ENCODE measurements at regions not wholly inside any gene's neighbourhood (a gene's known extent, or its start where the extent isn't known, plus 50 kb on each side); places are given as distances from the start of the nearest gene placed in this dataset.

GRCh38 chr6:76533661-76534060 lies 461.2 kb upstream of the IMPG1 start:
- Histone ChIP-seq H3K9ac (ENCODE audit: low read depth in 1 of 2, low read length in 2 of 2) (no peak overlapping the region), H3K4me3 (ENCODE audit: low read depth in 1 of 3, low read length in 3 of 3) (no peak overlapping the region), H3K27me3 (ENCODE audit: control insufficient read depth in 4 of 4, insufficient read depth in 4 of 4, low read length in 3 of 4) (no peaks in the 10 kb centered on the region), H3K9me3 (ENCODE audit: control insufficient read depth in 4 of 4, low read length in 3 of 4) (peaks cover 0 to 2% (median 1%) of the 10 kb centered on the region in 4 donors), H3K27ac (ENCODE audit: low read depth in 1 of 2, low read length in 2 of 2) (no peak overlapping the region), H3K36me3 (ENCODE audit: control insufficient read depth in 4 of 4, insufficient read depth in 3 of 4, low read depth in 1 of 4, low read length in 3 of 4) (no peaks in the 10 kb centered on the region), H3K4me1 (ENCODE audit: control insufficient read depth in 4 of 4, insufficient read depth in 4 of 4, low read length in 3 of 4) (no peaks in the 10 kb centered on the region)
- no peak for TF ChIP-seq TAF1 (conservative IDR thresholded peaks at IDR 0.05)
- no peak for TF ChIP-seq YY1 (IDR thresholded peaks at IDR 0.05)
- TF ChIP-seq MAX (IDR thresholded peaks at IDR 0.05): no peak
- TF ChIP-seq HNF4A (conservative IDR thresholded peaks at IDR 0.05): no peak
- TF ChIP-seq, protein P1, sequence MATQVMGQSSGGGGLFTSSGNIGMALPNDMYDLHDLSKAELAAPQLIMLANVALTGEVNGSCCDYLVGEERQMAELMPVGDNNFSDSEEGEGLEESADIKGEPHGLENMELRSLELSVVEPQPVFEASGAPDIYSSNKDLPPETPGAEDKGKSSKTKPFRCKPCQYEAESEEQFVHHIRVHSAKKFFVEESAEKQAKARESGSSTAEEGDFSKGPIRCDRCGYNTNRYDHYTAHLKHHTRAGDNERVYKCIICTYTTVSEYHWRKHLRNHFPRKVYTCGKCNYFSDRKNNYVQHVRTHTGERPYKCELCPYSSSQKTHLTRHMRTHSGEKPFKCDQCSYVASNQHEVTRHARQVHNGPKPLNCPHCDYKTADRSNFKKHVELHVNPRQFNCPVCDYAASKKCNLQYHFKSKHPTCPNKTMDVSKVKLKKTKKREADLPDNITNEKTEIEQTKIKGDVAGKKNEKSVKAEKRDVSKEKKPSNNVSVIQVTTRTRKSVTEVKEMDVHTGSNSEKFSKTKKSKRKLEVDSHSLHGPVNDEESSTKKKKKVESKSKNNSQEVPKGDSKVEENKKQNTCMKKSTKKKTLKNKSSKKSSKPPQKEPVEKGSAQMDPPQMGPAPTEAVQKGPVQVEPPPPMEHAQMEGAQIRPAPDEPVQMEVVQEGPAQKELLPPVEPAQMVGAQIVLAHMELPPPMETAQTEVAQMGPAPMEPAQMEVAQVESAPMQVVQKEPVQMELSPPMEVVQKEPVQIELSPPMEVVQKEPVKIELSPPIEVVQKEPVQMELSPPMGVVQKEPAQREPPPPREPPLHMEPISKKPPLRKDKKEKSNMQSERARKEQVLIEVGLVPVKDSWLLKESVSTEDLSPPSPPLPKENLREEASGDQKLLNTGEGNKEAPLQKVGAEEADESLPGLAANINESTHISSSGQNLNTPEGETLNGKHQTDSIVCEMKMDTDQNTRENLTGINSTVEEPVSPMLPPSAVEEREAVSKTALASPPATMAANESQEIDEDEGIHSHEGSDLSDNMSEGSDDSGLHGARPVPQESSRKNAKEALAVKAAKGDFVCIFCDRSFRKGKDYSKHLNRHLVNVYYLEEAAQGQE (IDR thresholded peaks at IDR 0.05): no peak
- no peak for TF ChIP-seq JUND (IDR thresholded peaks at IDR 0.05)
- no peak for TF ChIP-seq HNF4G (IDR thresholded peaks at IDR 0.05)
- no peak for TF ChIP-seq GABPA (IDR thresholded peaks at IDR 0.05 in 1 of 2, conservative IDR thresholded peaks at IDR 0.05 in 1 of 2)
- TF ChIP-seq NR2F2 (IDR thresholded peaks at IDR 0.05): no peak
- TF ChIP-seq EGR1 (IDR thresholded peaks at IDR 0.05; ENCODE audit: low read depth in 2 of 2): no peak
- TF ChIP-seq RAD21 (IDR thresholded peaks at IDR 0.05): no peak
- TF ChIP-seq, protein P2, sequence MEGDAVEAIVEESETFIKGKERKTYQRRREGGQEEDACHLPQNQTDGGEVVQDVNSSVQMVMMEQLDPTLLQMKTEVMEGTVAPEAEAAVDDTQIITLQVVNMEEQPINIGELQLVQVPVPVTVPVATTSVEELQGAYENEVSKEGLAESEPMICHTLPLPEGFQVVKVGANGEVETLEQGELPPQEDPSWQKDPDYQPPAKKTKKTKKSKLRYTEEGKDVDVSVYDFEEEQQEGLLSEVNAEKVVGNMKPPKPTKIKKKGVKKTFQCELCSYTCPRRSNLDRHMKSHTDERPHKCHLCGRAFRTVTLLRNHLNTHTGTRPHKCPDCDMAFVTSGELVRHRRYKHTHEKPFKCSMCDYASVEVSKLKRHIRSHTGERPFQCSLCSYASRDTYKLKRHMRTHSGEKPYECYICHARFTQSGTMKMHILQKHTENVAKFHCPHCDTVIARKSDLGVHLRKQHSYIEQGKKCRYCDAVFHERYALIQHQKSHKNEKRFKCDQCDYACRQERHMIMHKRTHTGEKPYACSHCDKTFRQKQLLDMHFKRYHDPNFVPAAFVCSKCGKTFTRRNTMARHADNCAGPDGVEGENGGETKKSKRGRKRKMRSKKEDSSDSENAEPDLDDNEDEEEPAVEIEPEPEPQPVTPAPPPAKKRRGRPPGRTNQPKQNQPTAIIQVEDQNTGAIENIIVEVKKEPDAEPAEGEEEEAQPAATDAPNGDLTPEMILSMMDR (IDR thresholded peaks at IDR 0.05; ENCODE audit: low read depth, low read length, missing input control): no peak
- 80% methylated on average over 4 of the region's 4 CpGs for WGBS
- no peak for DNase-seq (ENCODE audit: low spot score)

DNA sequence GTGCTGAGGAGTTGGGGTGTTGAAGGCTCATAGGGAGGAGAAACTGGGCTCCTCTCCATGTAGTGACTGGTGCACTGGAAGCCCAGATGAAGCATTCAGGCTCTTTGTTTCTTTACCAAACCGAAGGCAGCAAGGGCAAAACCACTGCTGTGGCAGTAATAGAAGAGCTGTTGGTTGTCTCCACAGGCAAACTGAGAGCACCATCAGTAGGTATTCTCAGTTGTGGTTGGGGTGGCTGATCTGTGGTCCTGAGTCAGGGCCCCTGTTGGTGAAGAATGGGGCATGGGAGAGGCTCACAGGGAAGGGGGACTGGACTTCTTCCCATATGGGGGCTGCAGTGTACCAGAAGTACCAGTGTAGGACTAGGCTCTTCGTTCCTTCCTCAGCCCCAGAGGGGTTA lies 460.2 kb upstream of the IMPG1 start:
- DNase-seq (ENCODE audit: low spot score): no peak
- Histone ChIP-seq H3K9me3 (ENCODE audit: control insufficient read depth in 4 of 4, low read length in 3 of 4) (peaks cover 0 to 2% (median 1%) of the 10 kb centered on the region in 4 donors), H3K9ac (ENCODE audit: low read depth in 1 of 2, low read length in 2 of 2) (no peak overlapping the region), H3K27ac (ENCODE audit: low read depth in 1 of 2, low read length in 2 of 2) (no peak overlapping the region), H3K4me1 (ENCODE audit: control insufficient read depth in 4 of 4, insufficient read depth in 4 of 4, low read length in 3 of 4) (no peaks in the 10 kb centered on the region), H3K27me3 (ENCODE audit: control insufficient read depth in 4 of 4, insufficient read depth in 4 of 4, low read length in 3 of 4) (no peaks in the 10 kb centered on the region), H3K4me3 (ENCODE audit: low read depth in 1 of 3, low read length in 3 of 3) (no peak overlapping the region), H3K36me3 (ENCODE audit: control insufficient read depth in 4 of 4, insufficient read depth in 3 of 4, low read depth in 1 of 4, low read length in 3 of 4) (no peaks in the 10 kb centered on the region)
- TF ChIP-seq FOXA2 (IDR thresholded peaks at IDR 0.05): no peak
- no peak for TF ChIP-seq SP1 (IDR thresholded peaks at IDR 0.05)
- TF ChIP-seq HNF4G (IDR thresholded peaks at IDR 0.05): no peak
- TF ChIP-seq JUND (IDR thresholded peaks at IDR 0.05): no peak
- TF ChIP-seq RXRA (IDR thresholded peaks at IDR 0.05): no peak
- WGBS: 66% methylated on average over 2 of the region's 2 CpGs

Data from liver (tissue), 8 donors.